Body of pancreas (tissue), 4 donors: ENCODE measurements at regions not wholly inside any gene's neighbourhood (a gene's known extent, or its start where the extent isn't known, plus 50 kb on each side); places are given as distances from the start of the nearest gene placed in this dataset.

Experiments
- POLR2A ChIP-seq, 3 donors: fragments of 450-650 bp; IDR thresholded peaks; one replicate each; pipeline ENCODE4 v1.6.1; 2016; ENCODE audit warnings: antibody characterized with exemption in 3 of 3, mild to moderate bottlenecking in 2 of 3
- TF ChIP-seq, protein P1 (sequence below), 7 experiments: fragments of 450-650 bp in 4 of 7; fragments of 200-600 bp in 3 of 7; sonication (generic) in 3 of 7; IDR thresholded peaks; one replicate each; pipeline ENCODE4 v1.5.1; 2016 to 2019; ENCODE audit warnings: antibody characterized with exemption in 7 of 7

GRCh38 chr14:73764406-73765280 lies 50.5 kb upstream of the PNMA1 start:
- TF ChIP-seq, protein P1, sequence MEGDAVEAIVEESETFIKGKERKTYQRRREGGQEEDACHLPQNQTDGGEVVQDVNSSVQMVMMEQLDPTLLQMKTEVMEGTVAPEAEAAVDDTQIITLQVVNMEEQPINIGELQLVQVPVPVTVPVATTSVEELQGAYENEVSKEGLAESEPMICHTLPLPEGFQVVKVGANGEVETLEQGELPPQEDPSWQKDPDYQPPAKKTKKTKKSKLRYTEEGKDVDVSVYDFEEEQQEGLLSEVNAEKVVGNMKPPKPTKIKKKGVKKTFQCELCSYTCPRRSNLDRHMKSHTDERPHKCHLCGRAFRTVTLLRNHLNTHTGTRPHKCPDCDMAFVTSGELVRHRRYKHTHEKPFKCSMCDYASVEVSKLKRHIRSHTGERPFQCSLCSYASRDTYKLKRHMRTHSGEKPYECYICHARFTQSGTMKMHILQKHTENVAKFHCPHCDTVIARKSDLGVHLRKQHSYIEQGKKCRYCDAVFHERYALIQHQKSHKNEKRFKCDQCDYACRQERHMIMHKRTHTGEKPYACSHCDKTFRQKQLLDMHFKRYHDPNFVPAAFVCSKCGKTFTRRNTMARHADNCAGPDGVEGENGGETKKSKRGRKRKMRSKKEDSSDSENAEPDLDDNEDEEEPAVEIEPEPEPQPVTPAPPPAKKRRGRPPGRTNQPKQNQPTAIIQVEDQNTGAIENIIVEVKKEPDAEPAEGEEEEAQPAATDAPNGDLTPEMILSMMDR (IDR thresholded peaks at IDR 0.05), result no peak
- TF ChIP-seq POLR2A (IDR thresholded peaks at IDR 0.05), result peak in 1 of 3 donors; percentile 11
